Chondrocyte (in vitro differentiated cells): ENCODE measurements at regions not wholly inside any gene's neighbourhood (a gene's known extent, or its start where the extent isn't known, plus 50 kb on each side); places are given as distances from the start of the nearest gene placed in this dataset.

Source experiments
- DNase-seq: peaks from one replicate; pipeline ENCODE4 v3.0.0; 2021; ENCODE audit warnings: mixed read lengths, low spot score
- H3K27ac Mint-ChIP-seq: one replicate; pipeline ENCODE4 v1.8.0; 2021; ENCODE audit warnings: mild to moderate bottlenecking, moderate library complexity, mixed read lengths; ENCODE audit not compliant: unreplicated experiment
- H3K27me3 Mint-ChIP-seq: 2 replicates; pipeline ENCODE4 v1.8.0; 2021; ENCODE audit warnings: low read depth, mixed read lengths
- H3K36me3 Mint-ChIP-seq: 2 replicates; pipeline ENCODE4 v1.8.0; 2021; ENCODE audit warnings: low read depth, mixed read lengths
- H3K4me1 Mint-ChIP-seq: 2 replicates; pipeline ENCODE4 v1.8.0; 2021; ENCODE audit warnings: low read depth, mild to moderate bottlenecking, mixed read lengths
- H3K4me3 Mint-ChIP-seq: one replicate; pipeline ENCODE4 v1.8.0; 2021; ENCODE audit warnings: mild to moderate bottlenecking, moderate library complexity, mixed read lengths; ENCODE audit not compliant: unreplicated experiment
- H3K9me3 Mint-ChIP-seq: 2 replicates; pipeline ENCODE4 v1.8.0; 2021; ENCODE audit warnings: low read depth, mixed read lengths
- CTCF ChIP-seq: fragments of 200-600 bp; sonication (generic); IDR thresholded peaks from 2 replicates; pipeline ENCODE4 v1.5.0; 2021; ENCODE audit warnings: antibody characterized with exemption, mild to moderate bottlenecking, moderate library complexity

GRCh38 chr15:91586560-91586959, 266.9 kb upstream of the SLCO3A1 start:
- peaks cover 6% of the 10 kb centered on the region for H3K9me3 Mint-ChIP-seq
- H3K27me3 Mint-ChIP-seq, result peaks cover 6% of the 10 kb centered on the region
- no peak overlapping the region for H3K27ac Mint-ChIP-seq
- DNase-seq, result no peak
- H3K4me3 Mint-ChIP-seq, result no peak overlapping the region
- H3K4me1 Mint-ChIP-seq, result no peaks in the 10 kb centered on the region
- no peak for TF ChIP-seq CTCF
- no peaks in the 10 kb centered on the region for H3K36me3 Mint-ChIP-seq

- no peak overlapping the region for H3K4me3 Mint-ChIP-seq
- H3K4me1 Mint-ChIP-seq, result no peaks in the 10 kb centered on the region
- peaks cover 7% of the 10 kb centered on the region for H3K27me3 Mint-ChIP-seq
- TF ChIP-seq CTCF, result peak; percentile 27
- H3K9me3 Mint-ChIP-seq, result peaks cover 6% of the 10 kb centered on the region
- H3K36me3 Mint-ChIP-seq, result no peaks in the 10 kb centered on the region
- no peak overlapping the region for H3K27ac Mint-ChIP-seq
- DNase-seq, result no peak
Observed at GRCh38 chr15:91589360-91589759, 264.1 kb upstream of the SLCO3A1 start.

GRCh38 chr15:91592567-91592966, 260.9 kb upstream of the SLCO3A1 start:
- no peak overlapping the region for H3K4me3 Mint-ChIP-seq
- no peaks in the 10 kb centered on the region for H3K36me3 Mint-ChIP-seq
- H3K27ac Mint-ChIP-seq, result no peak overlapping the region
- DNase-seq, result no peak
- TF ChIP-seq CTCF, result no peak
- no peaks in the 10 kb centered on the region for H3K4me1 Mint-ChIP-seq
- H3K9me3 Mint-ChIP-seq, result no peaks in the 10 kb centered on the region
- peaks cover 17% of the 10 kb centered on the region for H3K27me3 Mint-ChIP-seq

- Mint-ChIP-seq H3K27me3 (peaks cover 22% of the 10 kb centered on the region), H3K4me3 (no peak overlapping the region), H3K27ac (no peak overlapping the region), H3K4me1 (no peaks in the 10 kb centered on the region), H3K9me3 (no peaks in the 10 kb centered on the region), H3K36me3 (no peaks in the 10 kb centered on the region)
- no peak for DNase-seq
- TF ChIP-seq CTCF, result no peak
Observed at GRCh38 chr15:91593067-91593466, 260.4 kb upstream of the SLCO3A1 start.

GRCh38 chr15:91593653-91594052, 259.9 kb upstream of the SLCO3A1 start:
- Mint-ChIP-seq H3K36me3 (no peaks in the 10 kb centered on the region), H3K9me3 (no peaks in the 10 kb centered on the region), H3K27ac (no peak overlapping the region), H3K4me3 (no peak overlapping the region), H3K27me3 (peaks cover 27% of the 10 kb centered on the region), H3K4me1 (no peaks in the 10 kb centered on the region)
- no peak for TF ChIP-seq CTCF
- DNase-seq, result no peak
